Neuron (in vitro differentiated cells): ENCODE measurements at regions not wholly inside any gene's neighbourhood (a gene's known extent, or its start where the extent isn't known, plus 50 kb on each side); places are given as distances from the start of the nearest gene placed in this dataset.

Source experiments
- H2AFZ ChIP-seq: one replicate; pipeline ENCODE4 v1.6.1; 2013; ENCODE audit warnings: low read depth, mild to moderate bottlenecking, inconsistent platforms, low read length, moderate library complexity
- H3K27me3 ChIP-seq: one replicate; pipeline ENCODE4 v1.6.1; 2013; ENCODE audit warnings: low read length; ENCODE audit not compliant: insufficient read depth
- H3K36me3 ChIP-seq: one replicate; pipeline ENCODE4 v1.6.1; 2013; ENCODE audit warnings: low read length; ENCODE audit not compliant: insufficient read depth
- H3K4me1 ChIP-seq: one replicate; pipeline ENCODE4 v1.6.1; 2013; ENCODE audit warnings: low read length; ENCODE audit not compliant: insufficient read depth
- H3K4me3 ChIP-seq: 2 replicates; pipeline ENCODE4 v1.5.1; 2013; ENCODE audit warnings: mild to moderate bottlenecking, low read length, moderate library complexity
- H3K9me3 ChIP-seq: one replicate; pipeline ENCODE4 v1.6.1; 2013; ENCODE audit warnings: low read length

DNA sequence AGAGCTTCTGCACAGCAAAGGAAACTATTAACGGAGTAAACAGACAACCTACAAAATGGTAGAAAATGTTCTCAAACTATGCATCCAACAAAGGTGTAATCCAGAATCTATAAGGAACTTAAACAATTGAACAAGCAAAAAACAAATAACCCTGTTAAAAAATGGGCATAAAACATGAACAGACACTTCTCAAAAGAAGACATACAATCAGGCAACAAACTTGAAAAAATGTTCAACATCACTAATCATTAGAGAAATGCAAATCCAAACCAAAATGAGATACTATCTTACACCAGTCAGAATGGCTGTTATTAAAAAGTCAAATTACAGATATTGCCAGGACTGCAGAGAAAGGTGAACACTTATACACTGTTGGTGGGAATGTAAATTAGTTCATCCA lies 309.6 kb upstream of the KLF3 start:
- no peaks in the 10 kb centered on the region for H3K9me3 ChIP-seq

GRCh38 chr4:38354872-38355271 lies 309.1 kb upstream of the KLF3 start:
- no peaks in the 10 kb centered on the region for H3K9me3 ChIP-seq
- no peaks in the 10 kb centered on the region for H3K4me1 ChIP-seq
- H2AFZ ChIP-seq: no peak overlapping the region
- H3K36me3 ChIP-seq: no peaks in the 10 kb centered on the region
- no peaks in the 10 kb centered on the region for H3K27me3 ChIP-seq
- H3K4me3 ChIP-seq: no peak overlapping the region

More for the DNA sequence above, 309.6 kb upstream of the KLF3 start:
- no peak overlapping the region for H2AFZ ChIP-seq
- H3K27me3 ChIP-seq: no peaks in the 10 kb centered on the region
- no peaks in the 10 kb centered on the region for H3K4me1 ChIP-seq
- H3K4me3 ChIP-seq: no peak overlapping the region
- H3K36me3 ChIP-seq: no peaks in the 10 kb centered on the region

DNA sequence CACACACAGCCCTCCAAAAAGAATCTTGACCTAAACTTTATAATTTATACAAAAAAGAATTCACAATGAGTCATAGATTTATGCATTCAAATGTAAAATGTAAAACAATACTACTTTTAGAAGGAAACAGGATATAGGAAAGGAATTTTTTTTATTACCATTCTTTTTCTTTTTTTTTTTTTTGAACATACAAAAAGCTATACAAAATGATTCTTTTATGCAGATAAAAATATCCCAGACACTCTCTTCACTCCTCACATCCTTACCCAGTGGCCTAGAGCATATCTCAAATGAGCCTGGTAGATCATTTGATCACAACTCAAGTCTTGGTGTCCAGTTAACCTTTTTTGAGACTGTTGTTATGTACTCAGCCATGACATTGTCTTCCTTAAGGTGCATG lies 307.3 kb upstream of the KLF3 start:
- Histone ChIP-seq H3K4me1 (no peaks in the 10 kb centered on the region), H3K4me3 (no peak overlapping the region), H3K36me3 (no peaks in the 10 kb centered on the region), H2AFZ (no peak overlapping the region), H3K27me3 (no peaks in the 10 kb centered on the region), H3K9me3 (no peaks in the 10 kb centered on the region)

DNA sequence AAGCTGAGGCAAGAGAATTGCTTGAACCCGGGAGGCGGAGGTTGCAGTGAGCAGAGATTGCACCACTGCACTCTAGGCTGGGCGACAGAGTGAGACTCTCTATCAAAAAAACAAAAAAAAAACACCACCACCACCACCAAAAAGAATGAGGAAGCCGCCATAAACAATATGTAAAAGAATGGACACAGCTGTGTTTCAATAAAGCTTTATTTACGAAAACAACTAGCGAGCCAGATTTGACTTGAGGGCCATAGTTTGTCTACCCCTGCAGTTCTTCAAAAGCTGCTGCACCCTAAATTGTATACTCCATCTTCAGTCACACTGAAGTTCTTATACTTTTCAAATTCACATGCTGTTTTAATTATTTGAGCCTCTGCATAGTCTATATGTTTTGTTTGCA lies 306.5 kb upstream of the KLF3 start:
- Histone ChIP-seq H2AFZ (no peak overlapping the region), H3K36me3 (no peaks in the 10 kb centered on the region), H3K4me3 (no peak overlapping the region), H3K4me1 (no peaks in the 10 kb centered on the region), H3K9me3 (no peaks in the 10 kb centered on the region), H3K27me3 (no peaks in the 10 kb centered on the region)

GRCh38 chr4:38359113-38359512 lies 304.9 kb upstream of the KLF3 start:
- no peak overlapping the region for H2AFZ ChIP-seq
- no peaks in the 10 kb centered on the region for H3K36me3 ChIP-seq
- no peaks in the 10 kb centered on the region for H3K9me3 ChIP-seq
- H3K4me1 ChIP-seq: no peaks in the 10 kb centered on the region
- no peaks in the 10 kb centered on the region for H3K27me3 ChIP-seq
- H3K4me3 ChIP-seq: no peak overlapping the region

- Histone ChIP-seq H3K36me3 (no peaks in the 10 kb centered on the region), H3K4me1 (no peaks in the 10 kb centered on the region), H2AFZ (no peak overlapping the region), H3K9me3 (no peaks in the 10 kb centered on the region), H3K27me3 (no peaks in the 10 kb centered on the region), H3K4me3 (no peak overlapping the region)
Measured at GRCh38 chr4:38360201-38360600, 303.8 kb upstream of the KLF3 start.

GRCh38 chr4:38364383-38364963 lies 299.5 kb upstream of the KLF3 start:
- Histone ChIP-seq H3K9me3 (no peaks in the 10 kb centered on the region), H3K36me3 (no peaks in the 10 kb centered on the region), H3K4me1 (no peaks in the 10 kb centered on the region), H2AFZ (no peak overlapping the region), H3K27me3 (no peaks in the 10 kb centered on the region), H3K4me3 (no peak overlapping the region)

DNA sequence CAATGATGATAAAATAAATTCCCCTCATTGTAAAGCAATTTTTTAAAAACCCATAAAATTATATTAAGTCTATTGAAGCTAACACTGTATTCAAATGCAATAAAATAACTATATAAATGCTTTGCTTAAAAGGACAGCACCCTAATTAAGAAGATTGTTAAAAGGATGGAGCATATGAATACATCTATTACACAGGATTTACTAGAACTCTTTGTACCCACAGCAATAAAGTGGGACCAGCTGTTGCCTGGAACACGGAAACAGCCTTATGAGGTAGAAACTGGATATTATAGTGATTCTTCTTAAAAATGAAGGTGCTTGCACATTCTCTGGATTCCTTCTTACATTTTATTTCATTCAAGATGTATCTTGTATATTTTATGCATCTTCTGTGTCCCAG lies 298.7 kb upstream of the KLF3 start:
- Histone ChIP-seq H3K4me1 (no peaks in the 10 kb centered on the region), H2AFZ (no peak overlapping the region), H3K9me3 (no peaks in the 10 kb centered on the region), H3K4me3 (no peak overlapping the region), H3K36me3 (no peaks in the 10 kb centered on the region), H3K27me3 (no peaks in the 10 kb centered on the region)

GRCh38 chr4:38365748-38366310 lies 298.2 kb upstream of the KLF3 start:
- H3K4me1 ChIP-seq: no peaks in the 10 kb centered on the region
- H3K9me3 ChIP-seq: no peaks in the 10 kb centered on the region
- no peak overlapping the region for H2AFZ ChIP-seq
- H3K36me3 ChIP-seq: no peaks in the 10 kb centered on the region
- no peaks in the 10 kb centered on the region for H3K27me3 ChIP-seq
- no peak overlapping the region for H3K4me3 ChIP-seq

GRCh38 chr4:38366456-38366855 lies 297.5 kb upstream of the KLF3 start:
- Histone ChIP-seq H3K27me3 (no peaks in the 10 kb centered on the region), H3K36me3 (no peaks in the 10 kb centered on the region), H2AFZ (no peak overlapping the region), H3K4me3 (no peak overlapping the region), H3K4me1 (no peaks in the 10 kb centered on the region), H3K9me3 (no peaks in the 10 kb centered on the region)

GRCh38 chr4:38366997-38367396 lies 297.0 kb upstream of the KLF3 start:
- Histone ChIP-seq H3K4me3 (no peak overlapping the region), H3K27me3 (no peaks in the 10 kb centered on the region), H3K36me3 (no peaks in the 10 kb centered on the region), H3K9me3 (no peaks in the 10 kb centered on the region), H2AFZ (no peak overlapping the region), H3K4me1 (no peaks in the 10 kb centered on the region)

GRCh38 chr4:38367642-38368174 lies 296.3 kb upstream of the KLF3 start:
- Histone ChIP-seq H3K4me1 (no peaks in the 10 kb centered on the region), H3K27me3 (no peaks in the 10 kb centered on the region), H3K36me3 (no peaks in the 10 kb centered on the region), H3K4me3 (no peak overlapping the region), H3K9me3 (no peaks in the 10 kb centered on the region), H2AFZ (no peak overlapping the region)

- H2AFZ ChIP-seq: no peak overlapping the region
Measured at GRCh38 chr4:38368613-38369012, 295.4 kb upstream of the KLF3 start.

GRCh38 chr4:38371391-38371851 lies 292.6 kb upstream of the KLF3 start:
- Histone ChIP-seq H2AFZ (no peak overlapping the region), H3K4me1 (no peaks in the 10 kb centered on the region), H3K27me3 (no peaks in the 10 kb centered on the region), H3K36me3 (no peaks in the 10 kb centered on the region), H3K4me3 (no peak overlapping the region), H3K9me3 (no peaks in the 10 kb centered on the region)

More at GRCh38 chr4:38368613-38369012, 295.4 kb upstream of the KLF3 start:
- Histone ChIP-seq H3K4me3 (no peak overlapping the region), H3K4me1 (no peaks in the 10 kb centered on the region), H3K9me3 (no peaks in the 10 kb centered on the region), H3K36me3 (no peaks in the 10 kb centered on the region), H3K27me3 (no peaks in the 10 kb centered on the region)
